ENCODE measurements at regions not wholly inside any gene's neighbourhood (a gene's known extent, or its start where the extent isn't known, plus 50 kb on each side); places are given as distances from the start of the nearest gene placed in this dataset.

DNA sequence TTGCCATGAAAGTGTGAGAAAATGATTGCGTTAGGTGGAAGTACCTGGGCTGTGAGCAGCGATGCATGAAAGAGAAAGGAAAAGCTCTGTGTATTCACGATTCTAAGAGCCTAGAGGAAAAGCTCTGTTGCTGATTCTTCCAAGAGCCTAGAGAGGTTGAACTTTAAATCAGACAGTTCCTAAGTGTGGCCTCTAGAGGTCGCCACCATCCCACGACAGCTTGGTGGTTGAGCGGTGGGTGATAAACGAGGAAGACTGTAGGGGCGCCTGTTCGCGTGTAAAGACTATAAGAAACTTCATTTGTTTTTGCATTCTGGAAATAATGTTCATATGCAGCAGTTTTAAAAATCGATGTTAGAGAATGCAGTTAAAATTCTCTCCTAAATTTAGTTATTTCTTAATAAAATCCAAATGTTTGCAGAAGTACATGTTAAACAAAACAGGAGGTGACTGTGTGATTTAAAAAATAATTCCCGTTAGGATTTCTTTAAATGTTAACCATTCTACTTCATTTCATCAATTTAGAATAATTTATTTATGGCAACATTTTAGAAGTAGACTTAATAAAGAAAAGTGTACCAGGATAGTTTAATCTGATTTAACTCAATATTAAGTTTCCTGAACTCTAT, 107.7 kb downstream of the TENT4A start:
- no peak for TF ChIP-seq EP300 (IDR thresholded peaks at IDR 0.05; ENCODE audit: borderline replicate concordance)
- TF ChIP-seq RAD21 (IDR thresholded peaks at IDR 0.05; ENCODE audit: low read depth) = peak; percentile 56

DNA sequence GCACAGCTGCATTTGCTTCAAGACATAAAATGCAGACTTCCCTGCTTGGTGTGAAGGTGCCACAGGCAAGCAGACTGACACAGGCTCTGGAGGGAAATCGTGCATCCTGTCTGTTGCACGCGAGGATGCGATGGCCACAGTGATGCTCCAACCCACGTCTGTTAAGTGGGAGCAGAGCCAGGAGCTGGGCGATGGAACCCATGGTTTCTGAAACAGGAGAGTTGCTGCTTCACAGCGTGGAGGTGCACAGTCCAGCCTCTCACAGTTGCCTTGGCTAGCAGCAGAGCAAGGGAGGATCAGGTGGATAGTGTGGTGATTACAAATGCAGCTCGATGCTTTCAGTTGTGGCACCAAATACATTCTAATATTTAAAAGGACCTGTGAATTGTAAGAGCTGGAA, 108.8 kb downstream of the TENT4A start:
- TF ChIP-seq CEBPB (IDR thresholded peaks at IDR 0.05) (no peak), CREB1 (IDR thresholded peaks at IDR 0.05; ENCODE audit: low read depth) (no peak), FOXM1 (IDR thresholded peaks at IDR 0.05; ENCODE audit: borderline replicate concordance, low read depth) (no peak), EP300 (IDR thresholded peaks at IDR 0.05; ENCODE audit: borderline replicate concordance) (no peak), NFIC (IDR thresholded peaks at IDR 0.05) (no peak), TCF12 (IDR thresholded peaks at IDR 0.05; ENCODE audit: low read depth) (no peak), ZBTB7A (IDR thresholded peaks at IDR 0.05; ENCODE audit: low read depth) (no peak), RAD21 (IDR thresholded peaks at IDR 0.05; ENCODE audit: low read depth) (no peak), TEAD4 (IDR thresholded peaks at IDR 0.05) (no peak), EGR1 (IDR thresholded peaks at IDR 0.05) (no peak), YY1 (IDR thresholded peaks at IDR 0.05; ENCODE audit: low read depth) (no peak)
- TF ChIP-seq, protein P1, sequence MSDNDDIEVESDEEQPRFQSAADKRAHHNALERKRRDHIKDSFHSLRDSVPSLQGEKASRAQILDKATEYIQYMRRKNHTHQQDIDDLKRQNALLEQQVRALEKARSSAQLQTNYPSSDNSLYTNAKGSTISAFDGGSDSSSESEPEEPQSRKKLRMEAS (IDR thresholded peaks at IDR 0.05) = no peak
- TF ChIP-seq, protein P2, sequence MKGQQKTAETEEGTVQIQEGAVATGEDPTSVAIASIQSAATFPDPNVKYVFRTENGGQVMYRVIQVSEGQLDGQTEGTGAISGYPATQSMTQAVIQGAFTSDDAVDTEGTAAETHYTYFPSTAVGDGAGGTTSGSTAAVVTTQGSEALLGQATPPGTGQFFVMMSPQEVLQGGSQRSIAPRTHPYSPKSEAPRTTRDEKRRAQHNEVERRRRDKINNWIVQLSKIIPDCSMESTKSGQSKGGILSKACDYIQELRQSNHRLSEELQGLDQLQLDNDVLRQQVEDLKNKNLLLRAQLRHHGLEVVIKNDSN (IDR thresholded peaks at IDR 0.05) = no peak
- TF ChIP-seq, protein P3, sequence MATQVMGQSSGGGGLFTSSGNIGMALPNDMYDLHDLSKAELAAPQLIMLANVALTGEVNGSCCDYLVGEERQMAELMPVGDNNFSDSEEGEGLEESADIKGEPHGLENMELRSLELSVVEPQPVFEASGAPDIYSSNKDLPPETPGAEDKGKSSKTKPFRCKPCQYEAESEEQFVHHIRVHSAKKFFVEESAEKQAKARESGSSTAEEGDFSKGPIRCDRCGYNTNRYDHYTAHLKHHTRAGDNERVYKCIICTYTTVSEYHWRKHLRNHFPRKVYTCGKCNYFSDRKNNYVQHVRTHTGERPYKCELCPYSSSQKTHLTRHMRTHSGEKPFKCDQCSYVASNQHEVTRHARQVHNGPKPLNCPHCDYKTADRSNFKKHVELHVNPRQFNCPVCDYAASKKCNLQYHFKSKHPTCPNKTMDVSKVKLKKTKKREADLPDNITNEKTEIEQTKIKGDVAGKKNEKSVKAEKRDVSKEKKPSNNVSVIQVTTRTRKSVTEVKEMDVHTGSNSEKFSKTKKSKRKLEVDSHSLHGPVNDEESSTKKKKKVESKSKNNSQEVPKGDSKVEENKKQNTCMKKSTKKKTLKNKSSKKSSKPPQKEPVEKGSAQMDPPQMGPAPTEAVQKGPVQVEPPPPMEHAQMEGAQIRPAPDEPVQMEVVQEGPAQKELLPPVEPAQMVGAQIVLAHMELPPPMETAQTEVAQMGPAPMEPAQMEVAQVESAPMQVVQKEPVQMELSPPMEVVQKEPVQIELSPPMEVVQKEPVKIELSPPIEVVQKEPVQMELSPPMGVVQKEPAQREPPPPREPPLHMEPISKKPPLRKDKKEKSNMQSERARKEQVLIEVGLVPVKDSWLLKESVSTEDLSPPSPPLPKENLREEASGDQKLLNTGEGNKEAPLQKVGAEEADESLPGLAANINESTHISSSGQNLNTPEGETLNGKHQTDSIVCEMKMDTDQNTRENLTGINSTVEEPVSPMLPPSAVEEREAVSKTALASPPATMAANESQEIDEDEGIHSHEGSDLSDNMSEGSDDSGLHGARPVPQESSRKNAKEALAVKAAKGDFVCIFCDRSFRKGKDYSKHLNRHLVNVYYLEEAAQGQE (IDR thresholded peaks at IDR 0.05; ENCODE audit: low read depth) = no peak

DNA sequence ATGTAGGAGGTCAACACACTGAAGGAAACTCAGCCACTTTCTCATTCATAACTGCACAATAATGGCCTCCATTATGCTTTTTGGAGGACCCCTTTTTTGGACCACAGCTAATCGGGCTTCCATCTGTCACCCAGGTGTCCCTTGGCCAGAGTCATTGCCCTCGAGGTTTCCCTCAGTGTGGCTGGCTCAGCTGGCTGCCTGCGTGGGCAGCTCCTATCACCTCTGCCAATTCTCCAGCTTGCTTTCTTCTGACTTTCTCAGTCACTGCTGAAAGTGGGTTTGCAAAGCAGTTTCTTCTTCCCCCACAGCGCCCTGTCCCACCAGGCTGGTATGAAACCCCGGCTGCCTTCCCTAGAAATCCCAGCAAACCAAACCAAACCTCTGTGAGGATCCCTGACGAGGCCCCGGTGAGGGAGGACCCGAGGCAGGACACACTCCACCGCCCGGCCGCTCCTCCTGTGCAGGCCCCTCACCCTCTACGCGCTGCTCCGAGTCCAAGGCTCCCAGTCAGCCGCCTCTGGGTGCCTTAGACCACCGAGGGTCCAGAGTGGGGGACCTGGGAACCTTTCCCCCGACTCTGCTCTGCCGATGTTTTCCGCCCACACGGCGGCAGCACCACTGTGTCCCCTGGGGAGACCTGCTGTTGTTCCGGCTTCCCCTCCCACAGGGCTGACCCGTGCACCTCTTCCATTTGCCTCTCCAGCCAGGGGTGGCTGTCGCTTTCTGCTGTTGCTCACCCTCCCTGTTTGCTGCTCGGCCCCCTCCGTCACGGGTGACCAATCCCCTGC, 109.5 kb downstream of the TENT4A start:
- no peak for TF ChIP-seq TAF1 (IDR thresholded peaks at IDR 0.05; ENCODE audit: low read depth)
- TF ChIP-seq YY1 (IDR thresholded peaks at IDR 0.05; ENCODE audit: low read depth) = no peak
- TF ChIP-seq NFIC (IDR thresholded peaks at IDR 0.05) = no peak
- TF ChIP-seq, protein P3 (IDR thresholded peaks at IDR 0.05; ENCODE audit: low read depth) = no peak
- TF ChIP-seq TCF12 (IDR thresholded peaks at IDR 0.05; ENCODE audit: low read depth) = no peak
- TF ChIP-seq EGR1 (IDR thresholded peaks at IDR 0.05) = no peak

DNA sequence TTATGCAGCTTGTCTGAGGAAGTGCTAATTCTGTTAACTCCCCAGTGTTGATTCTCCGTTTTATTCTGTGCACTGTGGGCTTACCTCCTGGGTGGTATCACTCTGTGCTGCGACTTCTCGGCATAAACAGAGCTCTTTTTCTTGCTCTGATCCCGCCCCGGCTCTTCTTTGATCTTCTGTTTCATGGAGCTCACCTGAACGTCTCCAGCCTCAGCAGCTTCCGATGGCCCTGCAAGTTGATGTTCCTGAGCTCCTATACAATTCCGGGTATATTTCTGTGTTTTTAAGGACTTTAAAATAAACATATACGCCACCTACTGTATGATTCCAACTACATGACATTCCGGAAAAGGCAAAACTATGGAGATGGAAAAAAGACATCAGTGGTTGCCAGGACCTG, 110.8 kb downstream of the TENT4A start:
- TF ChIP-seq FOXM1 (IDR thresholded peaks at IDR 0.05; ENCODE audit: borderline replicate concordance, low read depth) (no peak), TAF1 (IDR thresholded peaks at IDR 0.05; ENCODE audit: low read depth) (no peak), CREB1 (IDR thresholded peaks at IDR 0.05; ENCODE audit: low read depth) (no peak), NFIC (IDR thresholded peaks at IDR 0.05) (no peak), TEAD4 (IDR thresholded peaks at IDR 0.05) (no peak), CEBPB (IDR thresholded peaks at IDR 0.05) (no peak), EP300 (IDR thresholded peaks at IDR 0.05; ENCODE audit: borderline replicate concordance) (no peak), YY1 (IDR thresholded peaks at IDR 0.05; ENCODE audit: low read depth) (no peak), TCF12 (IDR thresholded peaks at IDR 0.05; ENCODE audit: low read depth) (no peak), EGR1 (IDR thresholded peaks at IDR 0.05) (no peak), RAD21 (IDR thresholded peaks at IDR 0.05; ENCODE audit: low read depth) (no peak), ZBTB7A (IDR thresholded peaks at IDR 0.05; ENCODE audit: low read depth) (no peak)
- TF ChIP-seq, protein P2 (IDR thresholded peaks at IDR 0.05) = no peak
- TF ChIP-seq, protein P1 (IDR thresholded peaks at IDR 0.05) = no peak
- TF ChIP-seq, protein P3 (IDR thresholded peaks at IDR 0.05; ENCODE audit: low read depth) = no peak

All from Ishikawa (cell line).